ENCODE measurements at regions not wholly inside any gene's neighbourhood (a gene's known extent, or its start where the extent isn't known, plus 50 kb on each side); places are given as distances from the start of the nearest gene placed in this dataset.

GRCh38 chr17:79337053-79337452 lies 262.4 kb downstream of the ENGASE start:
- Histone ChIP-seq H3K4me3 (ENCODE audit: low read length) (no peak overlapping the region), H3F3A (ENCODE audit: insufficient read depth, low read length, poor library complexity, severe bottlenecking) (no peaks in the 10 kb centered on the region), H3K9me3 (ENCODE audit: low read length) (no peaks in the 10 kb centered on the region), H3K36me3 (ENCODE audit: insufficient read depth, low read length) (no peaks in the 10 kb centered on the region), H4K20me1 (ENCODE audit: insufficient read depth) (no peaks in the 10 kb centered on the region), H3K4me2 (ENCODE audit: low read length) (no peak overlapping the region), H3K79me2 (replicated peaks; ENCODE audit: insufficient read depth, low read length) (no peaks in the 10 kb centered on the region), H2AFZ (ENCODE audit: low read depth, low read length) (no peak overlapping the region), H3K9ac (ENCODE audit: low read length) (no peak overlapping the region), H3K27ac (ENCODE audit: low read length) (no peak overlapping the region), H3K9me2 (ENCODE audit: insufficient read depth, low read length) (no peaks in the 10 kb centered on the region), H3K27me3 (ENCODE audit: insufficient read depth, low read depth, low read length) (no peaks in the 10 kb centered on the region)
- TF ChIP-seq TAF1 (IDR thresholded peaks at IDR 0.05; ENCODE audit: low read depth) (no peak), RAD21 (conservative IDR thresholded peaks at IDR 0.05) (no peak), POLR2AphosphoS5 (IDR thresholded peaks at IDR 0.05) (no peak), EP300 (conservative IDR thresholded peaks at IDR 0.05; ENCODE audit: poor library complexity, severe bottlenecking) (no peak), MXI1 (conservative IDR thresholded peaks at IDR 0.05; ENCODE audit: poor library complexity, severe bottlenecking) (no peak), SMC3 (conservative IDR thresholded peaks at IDR 0.05; ENCODE audit: poor library complexity) (no peak), CTCF (IDR thresholded peaks at IDR 0.05; ENCODE audit: poor library complexity, severe bottlenecking) (no peak), EZH2 (IDR thresholded peaks at IDR 0.05; ENCODE audit: borderline replicate concordance, insufficient read depth, low read length, poor library complexity, severe bottlenecking) (no peak), REST (IDR thresholded peaks at IDR 0.05; ENCODE audit: borderline replicate concordance) (no peak)

- Histone ChIP-seq H3K27ac (ENCODE audit: low read length) (no peak overlapping the region), H3K9me3 (ENCODE audit: low read length) (no peaks in the 10 kb centered on the region), H3K79me2 (replicated peaks; ENCODE audit: insufficient read depth, low read length) (no peaks in the 10 kb centered on the region), H3K4me2 (ENCODE audit: low read length) (no peak overlapping the region), H3K27me3 (ENCODE audit: insufficient read depth, low read depth, low read length) (no peaks in the 10 kb centered on the region), H3K9me2 (ENCODE audit: insufficient read depth, low read length) (no peaks in the 10 kb centered on the region), H4K20me1 (ENCODE audit: insufficient read depth) (no peaks in the 10 kb centered on the region), H3K4me3 (ENCODE audit: low read length) (no peak overlapping the region), H2AFZ (ENCODE audit: low read depth, low read length) (no peak overlapping the region), H3K9ac (ENCODE audit: low read length) (no peak overlapping the region), H3K36me3 (ENCODE audit: insufficient read depth, low read length) (no peaks in the 10 kb centered on the region), H3F3A (ENCODE audit: insufficient read depth, low read length, poor library complexity, severe bottlenecking) (no peaks in the 10 kb centered on the region)
- TF ChIP-seq MXI1 (conservative IDR thresholded peaks at IDR 0.05; ENCODE audit: poor library complexity, severe bottlenecking), result no peak
- no peak for TF ChIP-seq SMC3 (conservative IDR thresholded peaks at IDR 0.05; ENCODE audit: poor library complexity)
Measured at GRCh38 chr17:79335456-79335855, 260.8 kb downstream of the ENGASE start.

Measured in neural cell (in vitro differentiated cells).